Endothelial cell of umbilical vein (primary cell): ENCODE measurements at regions not wholly inside any gene's neighbourhood (a gene's known extent, or its start where the extent isn't known, plus 50 kb on each side); places are given as distances from the start of the nearest gene placed in this dataset.

Source experiments
- BruUV-seq: library from RNA; stranded (reverse); fragments of 400-500 nt; replicated peaks from 2 replicates; lab custom pipeline; 2021; lab: Mats Ljungman, UMichigan
- CTCF ChIA-PET: fragments of 300-600, 350-600 bp; sonication (Branson Sonifier 250); formaldehyde crosslinking; loops from one replicate; lab custom pipeline; 2021; ENCODE audit warnings: antibody characterized with exemption, inconsistent platforms; lab: Charles Lee
- POLR2A ChIA-PET: fragments of 300-600, 350-600 bp; sonication (Branson Sonifier 250); formaldehyde crosslinking; loops from one replicate; lab custom pipeline; 2021; ENCODE audit warnings: antibody characterized with exemption, inconsistent platforms; lab: Charles Lee
- DNase-seq: peaks from one replicate; pipeline ENCODE4 v3.0.0-alpha.2; 2011; ENCODE audit warnings: low read depth, low spot score
- FAIRE-seq: peaks from 2 replicates; lab custom pipeline; 2011; peaks lifted over from hg19 to GRCh38; lab: Jason Lieb, UNC
- H2AFZ ChIP-seq: 2 replicates; pipeline ENCODE4 v1.6.0; 2012; ENCODE audit warnings: low read depth, low read length, control low read depth, inconsistent platforms
- H3K27ac ChIP-seq: 2 replicates; pipeline ENCODE4 v1.5.1; 2011; ENCODE audit warnings: low read depth, mild to moderate bottlenecking, control low read depth, low read length, moderate library complexity; ENCODE audit not compliant: insufficient read depth
- H3K27me3 ChIP-seq, 2 experiments: 2 replicates each; pipeline versions ENCODE4 v1.6.0 to v1.6.1; 2011; ENCODE audit warnings: low read length in 2 of 2, mixed read lengths in 1 of 2; ENCODE audit not compliant: control insufficient read depth in 2 of 2, insufficient read depth in 2 of 2
- H3K36me3 ChIP-seq, 2 experiments: 2 replicates in 1 of 2; 3 replicates in 1 of 2; pipeline ENCODE4 v1.5.1; 2011; ENCODE audit warnings: low read length in 2 of 2, mild to moderate bottlenecking in 1 of 2, moderate library complexity in 1 of 2; ENCODE audit not compliant: control insufficient read depth in 2 of 2, insufficient read depth in 2 of 2; ENCODE audit errors: extremely low read depth in 1 of 2
- H3K4me1 ChIP-seq: 3 replicates; pipeline ENCODE4 v1.5.1; 2011; ENCODE audit warnings: mild to moderate bottlenecking, low read length; ENCODE audit not compliant: control insufficient read depth, insufficient read depth; ENCODE audit errors: extremely low read depth
- H3K4me2 ChIP-seq: 2 replicates; pipeline ENCODE4 v1.6.1; 2011; ENCODE audit warnings: low read length, control low read depth, mixed read lengths; ENCODE audit not compliant: insufficient read depth
- H3K4me3 ChIP-seq, 3 experiments: fragments of 200-600 bp in 1 of 3; sonication (generic), shearing (Covaris generic) in 1 of 3; replicated peaks in 1 of 3; 2 replicates each; pipeline ENCODE4 v1.5.1; 2011 to 2016; ENCODE audit warnings: control low read depth in 3 of 3, low read length in 3 of 3, mild to moderate bottlenecking in 2 of 3, inconsistent platforms in 1 of 3, low read depth in 1 of 3, moderate library complexity in 1 of 3; ENCODE audit not compliant: insufficient read depth in 1 of 3
- H3K79me2 ChIP-seq: 2 replicates; pipeline ENCODE4 v1.6.0; 2012; ENCODE audit warnings: low read length, inconsistent platforms; ENCODE audit not compliant: control insufficient read depth, insufficient read depth
- H3K9ac ChIP-seq: replicated peaks from 2 replicates; pipeline ENCODE3; 2011; ENCODE audit warnings: low read length, control low read depth; ENCODE audit not compliant: insufficient read depth; ENCODE audit errors: extremely low read depth
- H3K9me1 ChIP-seq: replicated peaks from 3 replicates; pipeline ENCODE4 v1.6.0; 2011; ENCODE audit warnings: mild to moderate bottlenecking, low read length; ENCODE audit not compliant: control insufficient read depth, insufficient read depth; ENCODE audit errors: extremely low read depth
- H3K9me3 ChIP-seq: replicated peaks from 2 replicates; pipeline ENCODE4 v1.5.1; 2012; ENCODE audit warnings: low read length, inconsistent platforms; ENCODE audit not compliant: control insufficient read depth, insufficient read depth
- H4K20me1 ChIP-seq: replicated peaks from 2 replicates; pipeline ENCODE3; 2011; ENCODE audit warnings: mild to moderate bottlenecking, low read length; ENCODE audit not compliant: control insufficient read depth, insufficient read depth; ENCODE audit errors: extremely low read depth
- EZH2 ChIP-seq: IDR thresholded peaks from 2 replicates; pipeline ENCODE4 v1.6.1; 2012; ENCODE audit warnings: borderline replicate concordance, low read depth, mild to moderate bottlenecking, moderate library complexity, low read length, inconsistent platforms; ENCODE audit not compliant: severe bottlenecking
- FOS ChIP-seq: IDR thresholded peaks from 2 replicates; pipeline ENCODE4 v1.6.1; 2011; ENCODE audit warnings: mild to moderate bottlenecking, low read length, moderate library complexity, borderline replicate concordance; ENCODE audit not compliant: insufficient read depth
- GATA2 ChIP-seq: IDR thresholded peaks from 2 replicates; pipeline ENCODE4 v1.7.0; 2011; ENCODE audit warnings: low read depth, mild to moderate bottlenecking, moderate library complexity, mixed read lengths, low read length; ENCODE audit not compliant: insufficient read length, insufficient read depth
- JUN ChIP-seq: IDR thresholded peaks from 2 replicates; pipeline ENCODE4 v1.6.1; 2011; ENCODE audit warnings: borderline replicate concordance, low read depth; ENCODE audit not compliant: insufficient read length, insufficient read depth
- MYC ChIP-seq: IDR thresholded peaks from one replicate; pipeline ENCODE4 v1.6.1; 2011; ENCODE audit warnings: mild to moderate bottlenecking, low read depth, low read length
- POLR2A ChIP-seq: IDR thresholded peaks from 2 replicates; pipeline ENCODE4 v1.6.1; 2012; ENCODE audit warnings: low read depth, mild to moderate bottlenecking, control low read depth, low read length
- POLR2AphosphoS5 ChIP-seq: IDR thresholded peaks from 2 replicates; pipeline ENCODE4 v1.6.1; 2012; ENCODE audit warnings: low read depth, mild to moderate bottlenecking, control low read depth, low read length, moderate library complexity; ENCODE audit not compliant: insufficient read depth
- dilution Hi-C: fragments of 300-500 bp; cut with MboI; formaldehyde crosslinking; loops from one replicate; pipeline ENCODE4 v1.15.0; 2019; ENCODE audit warnings: low sequenced_read_pairs; ENCODE audit not compliant: extremely low pct_ligation_motif_present
- intact Hi-C: fragments of 100-400 bp; cut with micrococcal nuclease; formaldehyde crosslinking; loops from one replicate; pipeline ENCODE4 v1.10.0; 2022
- TF ChIP-seq, protein P1 (sequence below): IDR thresholded peaks from 2 replicates; pipeline ENCODE4 v1.6.1; 2011; ENCODE audit not compliant: insufficient read depth, insufficient read length
- TF ChIP-seq, protein P2 (sequence below), 2 donors: IDR thresholded peaks; 1 replicate in 1 of 2; 2 replicates in 1 of 2; pipeline ENCODE4 v1.5.1; 2011; ENCODE audit warnings: low read length in 2 of 2, mild to moderate bottlenecking in 2 of 2, moderate library complexity in 2 of 2, control low read depth in 1 of 2, inconsistent platforms in 1 of 2, low read depth in 1 of 2; ENCODE audit not compliant: insufficient read depth in 1 of 2; ENCODE audit errors: extremely low read depth in 1 of 2

DNA sequence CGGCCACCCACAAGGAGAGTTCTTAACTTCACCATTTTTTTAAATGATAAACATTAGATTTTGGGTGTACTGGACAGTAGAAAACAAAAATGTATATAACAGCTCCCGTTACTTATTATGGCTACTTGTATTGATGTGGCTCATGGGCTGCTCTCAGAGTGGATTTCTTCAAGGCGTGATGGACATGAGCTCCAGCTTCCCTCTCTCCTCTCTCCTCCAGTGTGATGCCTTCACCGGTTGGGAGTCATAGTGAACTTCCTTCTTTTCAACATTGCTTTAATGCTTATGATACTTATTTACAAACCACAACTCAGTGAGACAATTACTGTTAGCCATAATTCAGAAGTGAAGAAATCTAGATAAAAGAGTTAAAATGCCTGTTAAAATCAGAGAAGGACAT is 515.2 kb downstream of the RNF144A start:
- TF ChIP-seq, protein P1, sequence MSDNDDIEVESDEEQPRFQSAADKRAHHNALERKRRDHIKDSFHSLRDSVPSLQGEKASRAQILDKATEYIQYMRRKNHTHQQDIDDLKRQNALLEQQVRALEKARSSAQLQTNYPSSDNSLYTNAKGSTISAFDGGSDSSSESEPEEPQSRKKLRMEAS = no peak
- no peak for TF ChIP-seq EZH2
- no peak for TF ChIP-seq MYC
- no peak for TF ChIP-seq JUN
- no peak for TF ChIP-seq POLR2A
- no peak for TF ChIP-seq POLR2AphosphoS5
- TF ChIP-seq FOS = no peak
- TF ChIP-seq, protein P2, sequence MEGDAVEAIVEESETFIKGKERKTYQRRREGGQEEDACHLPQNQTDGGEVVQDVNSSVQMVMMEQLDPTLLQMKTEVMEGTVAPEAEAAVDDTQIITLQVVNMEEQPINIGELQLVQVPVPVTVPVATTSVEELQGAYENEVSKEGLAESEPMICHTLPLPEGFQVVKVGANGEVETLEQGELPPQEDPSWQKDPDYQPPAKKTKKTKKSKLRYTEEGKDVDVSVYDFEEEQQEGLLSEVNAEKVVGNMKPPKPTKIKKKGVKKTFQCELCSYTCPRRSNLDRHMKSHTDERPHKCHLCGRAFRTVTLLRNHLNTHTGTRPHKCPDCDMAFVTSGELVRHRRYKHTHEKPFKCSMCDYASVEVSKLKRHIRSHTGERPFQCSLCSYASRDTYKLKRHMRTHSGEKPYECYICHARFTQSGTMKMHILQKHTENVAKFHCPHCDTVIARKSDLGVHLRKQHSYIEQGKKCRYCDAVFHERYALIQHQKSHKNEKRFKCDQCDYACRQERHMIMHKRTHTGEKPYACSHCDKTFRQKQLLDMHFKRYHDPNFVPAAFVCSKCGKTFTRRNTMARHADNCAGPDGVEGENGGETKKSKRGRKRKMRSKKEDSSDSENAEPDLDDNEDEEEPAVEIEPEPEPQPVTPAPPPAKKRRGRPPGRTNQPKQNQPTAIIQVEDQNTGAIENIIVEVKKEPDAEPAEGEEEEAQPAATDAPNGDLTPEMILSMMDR (IDR thresholded peaks at IDR 0.05; ENCODE audit: extremely low read depth in 1 of 2, insufficient read depth in 1 of 2, low read depth in 1 of 2, low read length in 2 of 2) = no peak
- no peak for TF ChIP-seq GATA2
- BruUV-seq = no TSS peak
- DNase-seq (no peak), FAIRE-seq (no peak)
- H3K36me3 ChIP-seq = no peaks in the 10 kb centered on the region
- intact Hi-C loops = no loop called here
- H3K27ac ChIP-seq = no peak overlapping the region
- H3K4me2 ChIP-seq = no peak overlapping the region
- H4K20me1 ChIP-seq = no peaks in the 10 kb centered on the region
- H3K9me3 ChIP-seq = no peaks in the 10 kb centered on the region
- POLR2A ChIA-PET = no interaction called here
- H3K4me3 ChIP-seq = no peak overlapping the region
- no peak overlapping the region for H2AFZ ChIP-seq
- CTCF ChIA-PET = no interaction called here
- H3K9ac ChIP-seq = no peak overlapping the region
- H3K79me2 ChIP-seq = no peaks in the 10 kb centered on the region
- H3K4me1 ChIP-seq = no peaks in the 10 kb centered on the region
- H3K9me1 ChIP-seq = no peaks in the 10 kb centered on the region
- dilution Hi-C loops = no loop called here
- H3K27me3 ChIP-seq = no peaks in the 10 kb centered on the region
